K562 (cell line): ENCODE measurements at regions not wholly inside any gene's neighbourhood (a gene's known extent, or its start where the extent isn't known, plus 50 kb on each side); places are given as distances from the start of the nearest gene placed in this dataset.
A peak's percentile ranks its signal among the peaks of the same experiment; 100 is the strongest.
"Not testable (repeated sequence)": the region's sequence is repeated elsewhere in the genome, so short reads cannot be mapped to it uniquely, and the experiment has no call there.

Experiments used
- ATAC-seq: fragments of 200-7000 bp; cut with Tn5 transposase; 3 replicates; pipeline ENCODE4 v1.9.1; 2020; ENCODE audit warnings: moderate library complexity
- BruUV-seq: library from RNA; stranded (reverse); fragments of 400-500 nt; replicated peaks from 2 replicates; lab custom pipeline; 2021; lab: Mats Ljungman, UMichigan
- CTCF ChIA-PET: fragments of 300-600 bp; formaldehyde crosslinking; extraction: SDS; loops from one replicate; lab custom pipeline; 2021; ENCODE audit warnings: low intra/inter-chr PET ratio; lab: Yijun Ruan, JAX
- POLR2A ChIA-PET: fragments of 300-600, 350-650 bp; sonication (Branson Sonifier 250); formaldehyde crosslinking; extraction: SDS; loops from one replicate; lab custom pipeline; 2021; ENCODE audit warnings: antibody characterized with exemption, inconsistent platforms; lab: Yijun Ruan, JAX
- DNase-seq, 4 experiments: peaks; one replicate each; pipeline versions ENCODE4 v3.0.0 to v3.0.0-alpha.2; 2011 to 2018; ENCODE audit warnings: low spot score in 3 of 4, mixed read lengths in 3 of 4; ENCODE audit errors: extremely low read depth in 1 of 4
- FAIRE-seq: peaks from 2 replicates; lab custom pipeline; 2011; peaks lifted over from hg19 to GRCh38; lab: Jason Lieb, UNC
- H2AFZ ChIP-seq: 2 replicates; pipeline ENCODE4 v1.6.0; 2011; ENCODE audit warnings: low read depth, low read length, control low read depth, inconsistent platforms
- H3K27ac ChIP-seq: fragments of 200-600 bp; 3 replicates; pipeline ENCODE4 v1.8.0; 2011; ENCODE audit warnings: low read depth, mild to moderate bottlenecking, control low read depth, inconsistent platforms, low read length, moderate library complexity, mixed read lengths; ENCODE audit errors: extremely low read depth
- H3K27me3 ChIP-seq, 2 experiments: fragments of 300-600 bp in 1 of 2; 2 replicates in 1 of 2; 3 replicates in 1 of 2; pipeline versions ENCODE4 v1.6.0 to v1.8.0; 2011; ENCODE audit warnings: inconsistent platforms in 2 of 2, low read length in 2 of 2, mild to moderate bottlenecking in 1 of 2, mixed read lengths in 1 of 2, moderate library complexity in 1 of 2; ENCODE audit not compliant: control insufficient read depth in 2 of 2, insufficient read depth in 2 of 2
- H3K36me3 ChIP-seq: fragments of 300-600 bp; 3 replicates; pipeline ENCODE4 v1.8.0; 2011; ENCODE audit warnings: mild to moderate bottlenecking, low read length, inconsistent platforms; ENCODE audit not compliant: control insufficient read depth, insufficient read depth
- H3K4me1 ChIP-seq, 2 experiments: fragments of 200-600 bp in 1 of 2; replicated peaks in 1 of 2; 2 replicates in 1 of 2; 3 replicates in 1 of 2; pipeline versions ENCODE4 v1.5.1 to v1.8.0; 2011; ENCODE audit warnings: inconsistent platforms in 2 of 2, low read length in 2 of 2, mild to moderate bottlenecking in 1 of 2, mixed read lengths in 1 of 2, moderate library complexity in 1 of 2; ENCODE audit not compliant: control insufficient read depth in 2 of 2, insufficient read depth in 2 of 2
- H3K4me2 ChIP-seq: 2 replicates; pipeline ENCODE4 v1.6.1; 2011; ENCODE audit warnings: low read length, control low read depth, inconsistent platforms, mixed read lengths; ENCODE audit not compliant: insufficient read depth
- H3K4me3 ChIP-seq: fragments of 200-600 bp; sonication (generic), shearing (Covaris generic); 2 replicates; pipeline ENCODE4 v1.5.1; 2016; ENCODE audit warnings: control low read depth, inconsistent platforms
- H3K79me2 ChIP-seq: fragments of 200-600 bp; 3 replicates; pipeline ENCODE4 v1.8.0; 2011; ENCODE audit warnings: low read length, inconsistent platforms; ENCODE audit not compliant: control insufficient read depth, insufficient read depth
- H3K9ac ChIP-seq, 2 experiments: 2 replicates each; pipeline versions ENCODE4 v1.6.0 to v1.6.1; 2011; ENCODE audit warnings: low read depth in 2 of 2, low read length in 2 of 2, control low read depth in 1 of 2, inconsistent platforms in 1 of 2, mild to moderate bottlenecking in 1 of 2, mixed read lengths in 1 of 2; ENCODE audit not compliant: insufficient read depth in 1 of 2
- H3K9me1 ChIP-seq: one replicate; pipeline ENCODE4 v1.6.0; 2011; ENCODE audit warnings: inconsistent platforms, mild to moderate bottlenecking, low read length, moderate library complexity; ENCODE audit not compliant: control insufficient read depth, insufficient read depth
- H3K9me3 ChIP-seq: replicated peaks from 2 replicates; pipeline ENCODE4 v1.5.1; 2011; ENCODE audit warnings: low read depth, low read length, inconsistent platforms; ENCODE audit not compliant: control insufficient read depth, insufficient read depth
- H4K20me1 ChIP-seq: replicated peaks from 2 replicates; pipeline ENCODE4 v1.6.1; 2011; ENCODE audit warnings: low read length, inconsistent platforms, mixed read lengths; ENCODE audit not compliant: control insufficient read depth, insufficient read depth
- DACH1 ChIP-seq: fragments of 450-650 bp; IDR thresholded peaks from 2 replicates; pipeline ENCODE4 v1.6.1; 2018; ENCODE audit not compliant: partially characterized antibody
- EP300 ChIP-seq: IDR thresholded peaks from 2 replicates; pipeline ENCODE4 v1.6.1; 2012; ENCODE audit warnings: low read length, improper control_type of control experiment
- KAT7 ChIP-seq: sonication (generic); formaldehyde crosslinking; IDR thresholded peaks from 2 replicates; pipeline ENCODE4 v1.8.0; 2022; ENCODE audit warnings: missing genetic modification reagents, mild to moderate bottlenecking, borderline replicate concordance
- KAT8 ChIP-seq: fragments of 450-650 bp; IDR thresholded peaks from 2 replicates; pipeline ENCODE4 v1.6.1; 2016; ENCODE audit warnings: low read depth, mild to moderate bottlenecking
- MTA3 ChIP-seq: fragments of 450-650 bp; formaldehyde crosslinking; IDR thresholded peaks from 2 replicates; pipeline ENCODE4 v1.6.1; 2017; ENCODE audit warnings: mild to moderate bottlenecking, borderline replicate concordance
- PHTF2 ChIP-seq: fragments of 250-450 bp; sonication (Bioruptor Pico); IDR thresholded peaks from 2 replicates; pipeline ENCODE4 v1.5.0; 2021; ENCODE audit warnings: mild to moderate bottlenecking
- ZBTB2 ChIP-seq: fragments of 450-650 bp; IDR thresholded peaks from 2 replicates; pipeline ENCODE4 v1.6.1; 2016; ENCODE audit warnings: antibody characterized with exemption
- ZNF75A ChIP-seq: fragments of 450-650 bp; formaldehyde crosslinking; IDR thresholded peaks from 2 replicates; pipeline ENCODE4 v1.4.0; 2020; ENCODE audit warnings: mild to moderate bottlenecking
- ZNF766 ChIP-seq: fragments of 200-800 bp; sonication (Bioruptor generic); conservative IDR thresholded peaks from 2 replicates; pipeline ENCODE4 v1.6.1; 2016; ENCODE audit warnings: missing genetic modification characterization, missing compliant biosample characterization
- in situ Hi-C: fragments of 300-500 bp; cut with MboI; formaldehyde crosslinking; loops from 4 replicates; pipeline ENCODE4 v1.15.0; 2018; ENCODE audit warnings: inconsistent platforms, mixed read lengths
- intact Hi-C: fragments of 100-400 bp; cut with micrococcal nuclease; formaldehyde crosslinking; loops from 2 replicates; pipeline ENCODE4 v1.14.2; 2022
- TF ChIP-seq, protein P1 (sequence below), 2 experiments: fragments of 450-650 bp; conservative IDR thresholded peaks; 2 replicates each; pipeline ENCODE4 v1.6.1; 2017; ENCODE audit warnings: mild to moderate bottlenecking in 2 of 2, moderate library complexity in 2 of 2
- TF ChIP-seq, protein P2 (sequence below): fragments of 250-450 bp; sonication (Bioruptor Pico); IDR thresholded peaks from 2 replicates; pipeline ENCODE4 v1.8.0; 2021; ENCODE audit warnings: borderline replicate concordance, mild to moderate bottlenecking, moderate library complexity; ENCODE audit not compliant: poor library complexity, severe bottlenecking

DNA sequence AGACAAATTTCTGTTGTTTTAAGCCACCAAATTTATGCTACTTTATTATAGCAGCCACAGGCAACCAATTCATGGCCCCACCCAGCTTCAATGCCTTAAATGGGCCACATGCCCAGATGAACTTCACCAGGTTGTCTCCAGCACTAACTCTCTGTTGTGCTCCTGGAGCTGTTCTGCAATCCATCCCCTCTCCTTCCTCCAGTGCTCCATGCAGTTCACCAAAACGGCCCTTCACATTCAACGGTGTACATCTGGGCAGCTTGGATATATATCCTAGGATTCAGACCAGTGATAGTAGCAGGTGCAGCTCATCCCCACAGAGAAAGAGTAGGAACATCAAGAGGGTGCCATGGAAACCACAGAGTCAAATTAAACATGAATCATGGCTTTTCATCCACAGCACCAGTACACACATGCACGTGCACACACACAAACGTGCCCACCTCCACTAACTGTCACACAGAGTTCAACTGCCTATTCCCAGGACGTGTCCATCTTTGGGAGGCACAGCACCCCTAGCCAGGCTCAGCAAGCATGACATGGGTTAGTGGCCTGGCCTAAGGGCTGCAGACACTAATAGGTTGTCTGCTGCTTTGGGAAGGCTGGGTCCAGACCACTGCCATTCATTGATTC lies 134.5 kb downstream of the MED10 start (continued):
- TF ChIP-seq, protein P1, sequence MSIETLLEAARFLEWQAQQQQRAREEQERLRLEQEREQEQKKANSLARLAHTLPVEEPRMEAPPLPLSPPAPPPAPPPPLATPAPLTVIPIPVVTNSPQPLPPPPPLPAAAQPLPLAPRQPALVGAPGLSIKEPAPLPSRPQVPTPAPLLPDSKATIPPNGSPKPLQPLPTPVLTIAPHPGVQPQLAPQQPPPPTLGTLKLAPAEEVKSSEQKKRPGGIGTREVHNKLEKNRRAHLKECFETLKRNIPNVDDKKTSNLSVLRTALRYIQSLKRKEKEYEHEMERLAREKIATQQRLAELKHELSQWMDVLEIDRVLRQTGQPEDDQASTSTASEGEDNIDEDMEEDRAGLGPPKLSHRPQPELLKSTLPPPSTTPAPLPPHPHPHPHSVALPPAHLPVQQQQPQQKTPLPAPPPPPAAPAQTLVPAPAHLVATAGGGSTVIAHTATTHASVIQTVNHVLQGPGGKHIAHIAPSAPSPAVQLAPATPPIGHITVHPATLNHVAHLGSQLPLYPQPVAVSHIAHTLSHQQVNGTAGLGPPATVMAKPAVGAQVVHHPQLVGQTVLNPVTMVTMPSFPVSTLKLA (conservative IDR thresholded peaks at IDR 0.05): no peak
- TF ChIP-seq MTA3 (no peak), KAT7 (no peak), ZNF75A (no peak), ZNF766 (CRISPR knock-in tag) (no peak), EP300 (no peak), PHTF2 (CRISPR knock-in tag) (no peak), KAT8 (no peak)
- TF ChIP-seq, protein P2, sequence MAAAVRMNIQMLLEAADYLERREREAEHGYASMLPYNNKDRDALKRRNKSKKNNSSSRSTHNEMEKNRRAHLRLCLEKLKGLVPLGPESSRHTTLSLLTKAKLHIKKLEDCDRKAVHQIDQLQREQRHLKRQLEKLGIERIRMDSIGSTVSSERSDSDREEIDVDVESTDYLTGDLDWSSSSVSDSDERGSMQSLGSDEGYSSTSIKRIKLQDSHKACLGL: no peak
- TF ChIP-seq, all 486 proteins: peak for 0

DNA sequence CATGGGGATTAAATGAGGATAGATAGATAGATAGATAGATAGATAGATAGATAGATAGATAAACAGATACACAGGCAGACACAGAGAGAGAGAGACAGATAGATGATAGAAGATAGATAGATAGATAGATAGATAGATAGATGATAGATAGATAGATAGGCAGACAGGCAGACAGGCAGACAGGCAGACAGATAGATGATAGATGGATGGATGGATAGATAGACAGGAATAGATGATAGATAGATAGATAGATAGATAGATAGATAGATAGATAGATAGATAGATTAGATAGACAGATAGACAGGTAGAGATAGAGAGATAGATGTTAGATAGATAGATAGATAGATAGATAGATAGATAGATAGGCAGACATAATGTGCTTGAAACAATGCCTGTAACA lies 137.3 kb downstream of the MED10 start:
- in situ Hi-C loops, H3K9me1 ChIP-seq, ATAC-seq: not testable (repeated sequence)

More for the DNA sequence above, 137.3 kb downstream of the MED10 start:
- DNase-seq, H3K4me1 ChIP-seq, H3K27ac ChIP-seq, intact Hi-C loops, H4K20me1 ChIP-seq, H3K9ac ChIP-seq, H3K9me3 ChIP-seq, BruUV-seq, CTCF ChIA-PET, H2AFZ ChIP-seq, H3K4me3 ChIP-seq, POLR2A ChIA-PET, H3K36me3 ChIP-seq, FAIRE-seq, H3K27me3 ChIP-seq, H3K4me2 ChIP-seq, H3K79me2 ChIP-seq: not testable (repeated sequence)
- peak; percentile 96 for TF ChIP-seq DACH1
- TF ChIP-seq ZBTB2: 0 out of 2 replicates have a peak, but pooled peaks have one; percentile 41
